ENCODE measurements at regions not wholly inside any gene's neighbourhood (a gene's known extent, or its start where the extent isn't known, plus 50 kb on each side); places are given as distances from the start of the nearest gene placed in this dataset.

DNA sequence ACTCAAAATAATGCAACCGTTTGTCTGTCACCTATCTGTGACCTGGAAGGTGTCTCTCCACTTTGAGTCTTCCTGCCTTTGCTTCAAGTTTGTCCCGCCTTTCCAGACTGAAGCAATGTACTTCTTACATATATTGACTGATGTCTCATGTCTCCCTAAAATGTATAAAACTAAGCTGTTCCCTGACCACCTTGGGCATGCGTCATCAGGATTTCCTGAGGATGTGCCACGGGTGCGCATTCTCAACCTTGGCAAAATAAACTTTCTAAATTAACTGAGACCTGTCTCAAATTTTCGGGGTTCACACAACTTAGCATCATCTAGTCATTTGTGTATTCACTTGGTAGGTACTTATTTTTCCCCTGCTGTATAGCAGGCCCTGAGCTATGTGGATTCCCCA is 65.3 kb upstream of the JCAD start:
- Histone ChIP-seq H3K4me2 (ENCODE audit: control insufficient read depth, insufficient read depth) (no peak overlapping the region), H3K27ac (ENCODE audit: control insufficient read depth, insufficient read depth) (no peak overlapping the region), H3K9ac (ENCODE audit: control insufficient read depth, insufficient read depth, low read length) (no peak overlapping the region), H3K79me2 (ENCODE audit: control insufficient read depth, insufficient read depth, low read length) (no peaks in the 10 kb centered on the region), H2AFZ (ENCODE audit: control insufficient read depth, low read depth, low read length) (no peak overlapping the region), H3K27me3 (replicated peaks in 1 of 2; ENCODE audit: control insufficient read depth in 2 of 2, insufficient read depth in 2 of 2, low read length in 1 of 2) (no peaks in the 10 kb centered on the region; a peak in 1 of 4 replicates), H3K36me3 (ENCODE audit: control insufficient read depth in 2 of 2, insufficient read depth in 2 of 2, low read length in 1 of 2) (no peaks in the 10 kb centered on the region), H3K4me1 (ENCODE audit: control insufficient read depth, insufficient read depth, low read length) (no peaks in the 10 kb centered on the region), H4K20me1 (ENCODE audit: control insufficient read depth, insufficient read depth) (no peaks in the 10 kb centered on the region), H3K9me3 (replicated peaks; ENCODE audit: control insufficient read depth, insufficient read depth, low read length) (no peaks in the 10 kb centered on the region), H3K4me3 (no peak overlapping the region)
- 39% methylated on average over 6 of the region's 6 CpGs for WGBS (ENCODE audit: insufficient coverage, insufficient replicate concordance, low lambda C conversion rate, missing lambda C conversion rate)
- BruUV-seq (replicated peaks), result no TSS peak
- ChIA-PET RAD21 (ENCODE audit: unreplicated experiment) (no interaction called here), CTCF (no interaction called here), POLR2A (no interaction called here), SMC1A (ENCODE audit: uncharacterized antibody, unreplicated experiment) (no interaction called here)
- ATAC-seq (no peak), DNase-seq (ENCODE audit: low read depth, low spot score) (no peak), FAIRE-seq (no peak)
- TF ChIP-seq ASH2L (IDR thresholded peaks at IDR 0.05; ENCODE audit: borderline replicate concordance, low read depth), result no peak
- no peak for TF ChIP-seq MXI1 (IDR thresholded peaks at IDR 0.05; ENCODE audit: low read depth, low read length)
- no peak for TF ChIP-seq SUPT20H (IDR thresholded peaks at IDR 0.05; ENCODE audit: borderline replicate concordance, control insufficient read depth, low read depth, low read length)
- TF ChIP-seq, protein P1, sequence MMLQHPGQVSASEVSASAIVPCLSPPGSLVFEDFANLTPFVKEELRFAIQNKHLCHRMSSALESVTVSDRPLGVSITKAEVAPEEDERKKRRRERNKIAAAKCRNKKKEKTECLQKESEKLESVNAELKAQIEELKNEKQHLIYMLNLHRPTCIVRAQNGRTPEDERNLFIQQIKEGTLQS (IDR thresholded peaks at IDR 0.05; ENCODE audit: borderline replicate concordance, extremely low read depth, low read depth, low read length), result no peak
- TF ChIP-seq EGR1 (IDR thresholded peaks at IDR 0.05; ENCODE audit: borderline replicate concordance in 1 of 2, low read depth in 2 of 2, low read length in 2 of 2), result no peak
- no peak for TF ChIP-seq NBN (IDR thresholded peaks at IDR 0.05)
- TF ChIP-seq, protein P2, sequence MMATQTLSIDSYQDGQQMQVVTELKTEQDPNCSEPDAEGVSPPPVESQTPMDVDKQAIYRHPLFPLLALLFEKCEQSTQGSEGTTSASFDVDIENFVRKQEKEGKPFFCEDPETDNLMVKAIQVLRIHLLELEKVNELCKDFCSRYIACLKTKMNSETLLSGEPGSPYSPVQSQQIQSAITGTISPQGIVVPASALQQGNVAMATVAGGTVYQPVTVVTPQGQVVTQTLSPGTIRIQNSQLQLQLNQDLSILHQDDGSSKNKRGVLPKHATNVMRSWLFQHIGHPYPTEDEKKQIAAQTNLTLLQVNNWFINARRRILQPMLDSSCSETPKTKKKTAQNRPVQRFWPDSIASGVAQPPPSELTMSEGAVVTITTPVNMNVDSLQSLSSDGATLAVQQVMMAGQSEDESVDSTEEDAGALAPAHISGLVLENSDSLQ (IDR thresholded peaks at IDR 0.05), result no peak
- TF ChIP-seq, protein P3, sequence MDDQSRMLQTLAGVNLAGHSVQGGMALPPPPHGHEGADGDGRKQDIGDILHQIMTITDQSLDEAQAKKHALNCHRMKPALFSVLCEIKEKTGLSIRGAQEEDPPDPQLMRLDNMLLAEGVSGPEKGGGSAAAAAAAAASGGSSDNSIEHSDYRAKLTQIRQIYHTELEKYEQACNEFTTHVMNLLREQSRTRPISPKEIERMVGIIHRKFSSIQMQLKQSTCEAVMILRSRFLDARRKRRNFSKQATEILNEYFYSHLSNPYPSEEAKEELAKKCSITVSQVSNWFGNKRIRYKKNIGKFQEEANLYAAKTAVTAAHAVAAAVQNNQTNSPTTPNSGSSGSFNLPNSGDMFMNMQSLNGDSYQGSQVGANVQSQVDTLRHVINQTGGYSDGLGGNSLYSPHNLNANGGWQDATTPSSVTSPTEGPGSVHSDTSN (IDR thresholded peaks at IDR 0.05; ENCODE audit: insufficient replicate concordance, low read depth, low read length), result no peak
- TF ChIP-seq SPI1 (IDR thresholded peaks at IDR 0.05; ENCODE audit: borderline replicate concordance, insufficient read depth, low read depth, low read length), result no peak
- in situ Hi-C loops (cut with MboI) (no loop called here), intact Hi-C loops (cut with micrococcal nuclease; ENCODE audit: unreplicated experiment) (no loop called here)

Data from GM12878 (cell line).